Suppressor macrophage treated with lipopolysaccharide for 4 hours (primary cell): ENCODE measurements at regions not wholly inside any gene's neighbourhood (a gene's known extent, or its start where the extent isn't known, plus 50 kb on each side); places are given as distances from the start of the nearest gene placed in this dataset.
"Not testable (repeated sequence)": the region's sequence is repeated elsewhere in the genome, so short reads cannot be mapped to it uniquely, and the experiment has no call there.

Source experiments
- DNase-seq: peaks from one replicate; pipeline ENCODE4 v3.0.0-alpha.2; 2020

DNA sequence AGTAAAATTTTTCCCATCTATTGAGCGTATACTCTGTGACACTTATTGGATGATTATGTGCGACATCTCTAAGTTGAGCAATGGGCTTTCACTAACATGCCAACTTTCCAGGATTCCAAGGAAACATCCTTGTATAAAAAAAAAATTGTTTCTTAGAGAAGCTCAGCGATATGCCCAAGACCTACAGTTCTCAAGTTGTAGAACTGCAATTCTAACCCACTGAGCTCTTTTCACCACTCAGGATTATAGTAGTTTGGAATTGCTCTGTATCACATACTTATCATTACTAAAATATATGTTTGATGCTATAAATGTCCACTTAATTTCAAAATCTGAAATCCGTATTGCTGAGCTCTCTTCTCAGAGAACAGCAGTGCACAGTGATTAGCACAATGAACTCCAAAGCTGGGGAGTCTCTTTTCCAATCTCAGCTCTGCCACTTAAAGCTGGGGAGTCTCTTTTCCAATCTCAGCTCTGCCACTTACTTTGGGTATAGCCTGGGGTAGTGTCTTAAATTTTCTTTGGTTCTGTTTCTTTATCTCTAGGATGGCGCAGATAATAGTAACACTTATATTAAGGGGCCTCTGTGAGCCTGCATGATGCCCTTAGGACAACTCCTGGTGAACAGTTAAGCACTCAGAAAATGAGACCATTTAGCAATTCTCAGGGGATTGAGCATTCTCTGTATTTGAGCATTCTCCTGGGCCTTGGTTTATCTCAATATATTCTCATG is 1722.2 kb upstream of the AGA start:
- DNase-seq: no peak

DNA sequence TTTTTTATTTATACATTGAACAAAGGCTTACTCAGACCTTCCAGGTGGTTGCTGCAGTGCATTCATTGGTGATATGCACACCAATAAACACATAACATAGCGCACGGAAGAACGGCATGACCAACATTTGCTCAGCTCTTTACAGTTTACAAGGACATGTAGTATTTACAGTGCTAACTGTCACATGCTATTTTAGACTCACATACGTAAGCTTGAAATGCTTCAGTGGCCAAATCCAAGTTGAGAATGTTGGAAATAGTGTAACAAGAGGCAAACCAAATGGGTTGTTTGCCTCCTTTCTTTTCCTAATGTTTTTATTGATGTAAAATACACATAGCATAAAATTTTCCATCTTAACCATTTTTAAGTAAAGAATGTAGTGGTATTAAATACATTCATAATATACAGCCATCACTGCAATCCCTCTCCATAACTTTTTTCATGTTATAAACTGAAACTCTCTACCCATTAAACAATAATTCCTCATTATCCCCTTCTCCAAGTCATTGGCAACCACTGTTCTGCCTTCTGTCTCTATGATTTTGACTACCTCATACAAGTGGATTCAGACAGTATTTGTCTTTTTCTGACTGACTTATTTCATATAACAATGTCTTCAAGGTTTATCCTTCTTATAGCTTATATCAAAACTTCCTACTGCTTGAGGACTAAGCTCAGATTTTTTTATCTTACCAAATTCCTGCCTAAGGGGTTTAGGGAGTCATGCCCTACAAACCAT is 1722.9 kb upstream of the AGA start:
- DNase-seq: no peak

DNA sequence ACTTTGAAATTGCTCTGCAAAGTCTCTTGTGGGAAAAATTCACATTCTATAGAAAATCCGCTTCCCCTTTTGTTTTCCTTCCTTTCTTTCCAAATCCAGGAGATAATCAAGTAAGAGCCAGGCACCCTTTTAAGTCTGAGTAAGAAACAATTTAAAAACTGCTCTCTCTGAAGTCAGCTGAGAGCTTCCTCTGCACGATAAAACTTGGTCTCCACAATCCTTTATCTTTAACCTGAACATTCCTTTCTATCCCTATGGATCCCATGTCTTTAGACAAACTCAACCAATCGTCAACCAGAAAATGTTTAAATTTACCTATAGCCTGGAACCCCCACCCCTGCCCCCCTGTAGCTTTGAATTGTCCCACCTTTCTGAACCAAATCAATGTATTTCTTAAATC is 1723.6 kb upstream of the AGA start:
- DNase-seq: no peak

DNA sequence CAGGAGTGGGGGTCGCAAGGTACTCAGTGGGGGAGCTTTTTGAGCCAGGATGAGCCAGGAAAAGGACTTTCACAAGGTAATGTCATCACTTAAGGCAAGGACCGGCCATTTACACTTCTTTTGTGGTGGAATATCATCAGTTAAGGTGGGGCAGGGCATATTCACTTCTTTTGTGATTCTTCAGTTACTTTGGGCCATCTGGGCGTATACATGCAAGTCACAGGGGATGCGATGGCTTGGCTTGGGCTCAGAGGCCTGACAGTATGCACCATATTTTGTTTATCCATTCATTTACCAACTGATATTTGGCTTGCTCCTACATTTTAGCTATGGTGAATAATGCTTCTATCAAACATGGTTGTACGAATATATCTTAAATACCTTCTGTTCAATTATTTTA is 1728.1 kb upstream of the AGA start:
- DNase-seq: not testable (repeated sequence)

DNA sequence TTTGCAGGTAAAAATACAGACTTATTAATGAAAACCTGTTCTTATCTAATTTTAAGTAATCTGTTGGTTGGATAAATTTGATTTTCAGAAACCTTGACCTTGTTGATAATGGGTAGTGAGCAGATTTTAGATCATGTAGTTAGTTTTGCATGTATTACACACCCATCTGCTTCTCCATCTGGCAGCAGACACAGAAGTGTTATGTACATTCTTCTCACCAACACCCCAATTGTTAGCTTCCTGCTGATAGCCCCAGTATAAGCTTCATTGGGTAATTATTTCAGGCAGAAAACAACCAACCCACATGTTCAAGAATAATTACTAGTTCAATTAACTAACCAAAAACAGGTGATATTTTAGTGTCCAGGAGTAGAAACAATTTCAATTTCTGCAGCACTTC is 1740.5 kb upstream of the AGA start:
- DNase-seq: no peak

DNA sequence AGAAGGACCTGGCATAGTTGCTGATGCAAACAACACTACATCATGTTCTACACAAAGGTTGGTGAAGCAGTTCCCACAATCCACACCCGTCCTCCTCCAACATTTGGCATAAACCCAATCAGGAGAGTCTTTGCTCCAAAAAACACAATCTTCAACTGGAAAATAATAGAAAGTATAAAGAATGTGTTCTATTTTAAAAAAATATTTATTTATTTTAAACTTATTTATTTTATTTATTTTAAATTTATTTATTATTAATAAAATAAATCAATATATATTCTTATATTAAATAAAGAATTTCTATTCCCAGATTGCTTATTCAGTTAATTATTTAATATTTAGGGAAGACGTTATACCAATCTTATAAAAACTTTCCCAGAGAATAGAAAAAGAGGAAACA is 1753.7 kb upstream of the AGA start:
- DNase-seq: no peak

DNA sequence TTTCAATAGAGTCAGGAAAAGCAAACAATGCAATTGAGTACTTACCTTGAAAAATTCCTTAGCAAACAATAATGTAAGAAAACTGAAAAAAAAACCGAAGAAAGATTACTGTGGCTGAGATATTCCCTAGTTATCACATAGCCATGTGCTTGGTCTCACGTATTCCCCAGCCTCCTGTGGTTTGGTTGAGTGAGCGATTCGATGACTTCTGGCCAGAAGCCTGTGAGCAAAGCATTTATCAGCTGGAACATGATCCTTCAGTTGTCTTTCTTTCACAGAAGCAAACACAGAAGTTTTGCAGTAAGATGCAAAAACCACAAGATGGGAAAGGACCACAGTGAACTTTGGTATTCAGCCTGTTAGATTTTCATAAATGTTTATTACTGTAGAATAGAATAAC is 1754.3 kb upstream of the AGA start:
- no peak for DNase-seq

DNA sequence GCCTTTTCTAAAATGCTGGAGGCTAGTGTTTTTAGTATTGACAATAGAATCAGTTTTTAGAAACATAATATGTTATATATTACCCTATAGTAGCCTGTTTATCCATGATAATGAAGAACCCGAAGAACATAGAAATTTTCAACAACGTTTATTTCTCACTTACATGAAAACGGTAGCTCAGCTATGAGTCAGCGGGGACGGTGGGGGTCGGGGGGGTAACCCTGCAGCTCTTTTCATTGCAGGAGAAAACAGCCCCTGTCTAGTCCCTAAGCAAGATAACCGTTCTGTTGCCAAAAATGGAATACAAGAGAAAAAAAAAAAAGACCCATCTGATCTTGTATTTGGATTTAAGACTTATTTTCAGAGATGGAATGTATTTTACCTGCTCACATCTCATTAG is 1758.4 kb upstream of the AGA start:
- no peak for DNase-seq

DNA sequence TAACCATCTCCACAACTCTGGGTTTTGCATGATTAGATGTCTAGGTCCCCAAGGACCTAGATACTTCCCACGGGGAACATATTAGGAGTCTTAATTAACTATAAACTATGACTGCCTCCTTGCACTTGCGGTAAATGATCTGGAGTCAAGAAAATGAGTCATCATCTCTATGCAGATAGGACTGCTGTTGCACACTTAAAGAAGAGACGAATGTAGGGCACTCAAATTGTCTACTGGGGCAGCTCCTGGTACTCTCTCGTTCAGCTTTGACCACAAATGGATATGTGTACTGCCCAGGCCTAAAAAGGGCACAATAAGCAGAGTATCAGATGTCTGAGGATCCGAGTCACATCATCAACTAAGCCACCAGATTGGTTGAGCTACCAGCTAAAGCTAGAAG is 1783.4 kb upstream of the AGA start:
- no peak for DNase-seq

DNA sequence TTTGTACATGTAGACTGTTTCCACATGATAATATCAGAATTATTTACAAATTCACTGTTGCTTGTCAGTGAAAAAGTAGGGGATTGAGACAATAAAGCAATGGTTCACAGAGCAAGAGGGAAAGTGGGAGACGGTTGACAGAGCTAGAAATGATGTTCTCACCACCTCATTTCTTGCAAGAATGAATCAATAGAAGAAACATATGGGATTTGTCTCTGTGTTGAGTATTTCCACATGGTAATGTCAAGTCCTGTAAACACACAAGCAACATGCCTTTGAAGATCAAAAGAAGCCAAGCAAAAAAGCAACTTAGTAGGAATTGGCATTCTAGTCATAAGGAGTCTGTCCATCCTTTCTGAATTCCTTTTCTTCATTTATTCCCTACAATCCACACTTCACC is 1806.6 kb upstream of the AGA start:
- DNase-seq: no peak

DNA sequence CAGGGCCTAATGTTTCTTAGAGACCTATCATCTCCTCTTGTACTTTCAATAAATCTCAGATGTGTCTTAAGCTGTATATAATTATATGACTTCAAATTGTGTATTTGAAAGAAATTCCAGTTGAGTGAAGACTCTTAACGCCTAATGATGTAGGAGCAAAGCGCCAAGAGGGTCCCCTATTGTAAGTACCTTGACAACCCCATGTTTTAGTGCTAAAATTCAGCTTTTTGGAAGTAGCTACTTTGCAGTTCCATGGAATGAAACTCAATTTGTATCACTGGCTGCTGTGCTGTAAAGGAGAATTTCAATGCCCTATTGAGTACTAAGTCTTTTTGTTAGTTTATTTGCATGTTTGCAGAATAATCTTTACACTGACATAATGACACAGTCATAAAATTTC is 1826.6 kb upstream of the AGA start:
- no peak for DNase-seq

DNA sequence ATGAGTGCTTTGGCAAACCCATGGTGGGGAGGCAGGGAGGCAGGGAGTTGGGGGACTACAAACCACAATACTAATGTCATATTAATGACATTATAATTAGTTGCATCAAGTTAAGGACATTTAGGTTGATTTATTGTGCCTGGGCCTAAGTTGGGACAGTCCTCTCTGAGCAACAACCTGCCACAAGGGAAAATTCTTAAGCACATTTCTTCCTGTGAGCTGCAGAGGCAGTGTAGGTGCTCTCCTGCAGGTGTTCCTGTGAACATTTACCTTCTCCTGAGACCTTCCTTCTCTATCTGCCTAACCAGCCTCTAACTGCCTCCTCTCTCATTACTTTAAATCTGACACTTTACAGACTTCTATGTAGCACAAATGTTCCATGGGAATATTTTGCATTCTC is 1830.0 kb upstream of the AGA start:
- no peak for DNase-seq

DNA sequence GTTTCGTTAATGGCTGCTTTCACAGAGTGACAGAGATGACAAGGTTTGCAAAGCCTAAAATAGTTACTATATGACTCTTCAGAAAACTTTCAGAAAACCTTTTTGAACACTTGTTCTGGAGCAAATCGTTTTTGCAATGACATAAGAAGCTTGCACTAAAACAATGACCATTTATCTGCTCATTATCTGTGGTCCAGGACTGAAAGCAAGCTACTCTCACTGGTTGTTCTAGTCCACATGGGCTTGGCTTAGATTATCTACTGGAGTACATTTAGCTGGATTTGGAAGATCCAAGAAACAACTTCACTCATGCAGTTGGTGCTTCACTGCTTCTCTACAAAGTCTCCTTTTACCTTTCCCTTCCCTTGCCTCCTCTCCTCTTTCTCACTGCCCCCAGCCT is 1836.4 kb upstream of the AGA start:
- DNase-seq: no peak

DNA sequence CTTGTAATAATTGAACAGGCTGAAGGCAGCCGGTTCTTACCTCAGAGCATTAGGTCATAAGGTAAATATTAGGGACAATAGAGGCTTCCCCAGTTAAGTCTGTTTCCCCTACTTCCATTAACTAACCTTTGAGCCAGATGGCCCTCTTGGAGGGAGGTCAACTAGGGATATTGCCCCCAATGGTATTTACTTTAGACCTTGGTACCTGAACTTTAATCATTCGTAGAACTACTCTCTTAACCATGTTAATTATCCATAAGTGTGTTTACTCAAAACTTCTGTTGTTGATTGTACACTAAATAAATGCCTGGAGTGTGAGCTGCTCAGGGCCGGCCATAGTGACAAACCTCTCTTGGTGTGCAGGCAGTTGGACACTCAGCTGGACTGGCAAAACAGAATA is 1843.5 kb upstream of the AGA start:
- no peak for DNase-seq

DNA sequence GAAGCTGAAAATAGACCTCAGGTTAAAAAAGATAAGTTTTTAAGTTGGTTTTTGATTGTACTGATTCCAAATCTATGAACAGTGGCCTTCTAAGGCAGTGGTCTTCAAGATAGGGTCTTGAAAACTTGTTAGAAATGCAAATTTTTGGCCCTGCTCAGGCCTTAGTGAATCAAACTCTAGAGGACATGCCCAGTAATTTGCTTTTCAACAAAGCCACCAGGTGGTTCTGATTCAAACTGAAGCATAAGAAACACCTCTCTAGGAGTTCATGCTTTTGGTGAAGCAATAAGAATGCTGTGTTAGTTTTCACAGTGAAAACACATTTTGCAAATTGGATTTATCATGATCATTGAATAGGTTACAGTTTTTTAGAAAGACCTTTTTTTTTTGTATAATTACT is 1849.4 kb upstream of the AGA start:
- no peak for DNase-seq

DNA sequence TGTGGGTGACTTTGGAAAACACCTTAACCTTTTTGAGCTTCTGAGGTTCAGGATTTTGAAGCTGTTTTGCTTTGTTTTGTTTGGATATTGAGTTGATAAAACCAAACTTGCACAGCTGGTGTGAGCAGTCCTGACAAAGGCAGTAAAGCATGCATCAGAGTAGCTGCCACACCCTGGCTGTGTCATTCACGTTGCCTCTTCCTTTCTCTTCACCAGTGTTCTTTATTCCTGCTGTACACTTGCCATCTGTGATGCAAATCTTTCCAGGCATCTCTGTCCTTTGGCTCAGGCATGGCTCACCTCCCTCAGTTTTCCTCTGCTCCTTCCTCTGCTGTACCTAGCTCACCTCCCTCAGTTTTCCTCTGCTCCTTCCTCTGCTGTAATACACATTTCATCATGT is 1850.2 kb upstream of the AGA start:
- no peak for DNase-seq

DNA sequence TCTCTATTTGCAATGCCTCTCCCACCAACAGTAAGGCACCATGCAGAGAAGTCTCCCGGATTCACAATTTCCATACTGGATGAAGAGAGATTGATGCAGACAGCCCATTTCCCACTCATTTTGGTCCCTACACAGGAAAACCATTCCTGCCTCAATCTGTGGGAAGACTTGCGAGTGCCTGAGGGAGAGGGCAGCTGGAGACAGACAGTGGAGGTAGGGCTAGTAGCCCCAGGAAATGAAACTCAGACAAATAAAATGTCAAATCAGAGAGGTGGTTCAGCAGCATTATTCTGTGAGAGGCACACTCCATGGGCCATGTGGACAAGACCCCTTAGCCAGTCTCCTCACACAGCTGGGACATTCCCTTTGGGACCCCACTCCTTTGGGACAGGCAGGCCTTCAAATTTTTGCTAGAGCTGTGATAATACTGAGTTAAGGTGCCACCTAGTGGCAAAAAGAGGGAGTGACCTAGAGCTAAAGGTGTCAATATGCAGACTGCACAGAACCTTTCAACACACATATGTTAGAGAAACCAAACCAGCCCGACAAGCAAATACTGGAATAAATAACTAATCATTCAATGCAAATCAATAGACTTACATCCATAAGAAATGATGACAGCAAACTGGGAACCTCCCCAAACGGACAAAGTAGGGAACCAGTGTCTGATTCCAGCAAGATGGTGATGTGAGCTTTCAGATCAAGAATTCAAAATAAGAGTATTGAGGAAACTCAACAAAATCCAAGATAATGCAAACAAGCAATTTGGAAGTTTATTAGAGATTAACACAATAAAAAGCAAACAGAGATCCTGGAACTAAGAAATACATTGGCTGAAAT is 1865.3 kb upstream of the AGA start:
- DNase-seq: peak; percentile 47

DNA sequence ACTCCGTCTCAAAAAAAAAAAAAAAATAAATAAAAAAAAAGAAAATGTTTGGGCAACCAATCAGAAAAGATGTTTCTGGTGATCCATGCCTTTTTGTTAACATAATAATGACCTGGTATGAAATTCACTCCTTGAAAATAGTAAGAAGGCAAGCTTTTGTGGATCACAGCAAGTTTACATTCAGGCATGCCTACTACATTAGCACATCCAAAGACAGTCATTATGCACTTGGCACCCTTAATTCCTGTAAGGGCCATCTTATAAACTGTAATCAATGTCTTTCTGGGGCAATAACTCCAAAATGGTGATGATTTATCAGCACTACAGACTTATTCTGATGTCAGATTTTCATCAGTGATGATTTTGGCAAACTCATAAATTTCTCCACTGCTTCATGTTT is 1871.6 kb upstream of the AGA start:
- DNase-seq: no peak

DNA sequence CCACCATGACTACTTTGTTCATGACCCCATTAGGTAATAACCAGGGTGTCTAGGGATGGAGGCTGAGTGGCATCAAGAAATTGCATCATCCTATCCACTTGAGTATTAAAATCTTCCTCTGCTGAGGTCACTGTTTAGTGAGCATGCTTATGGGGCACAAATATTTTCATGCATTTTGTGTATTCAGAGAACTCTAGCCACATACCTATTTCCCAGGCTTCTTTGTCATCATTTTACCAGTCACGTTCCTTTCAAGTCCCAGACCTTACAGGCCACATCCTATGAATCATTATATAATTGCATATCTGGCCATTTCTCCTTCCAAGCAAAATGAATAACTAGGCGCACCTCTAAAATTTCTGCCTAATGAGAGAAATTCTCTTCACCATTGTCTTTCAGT is 1882.9 kb upstream of the AGA start:
- no peak for DNase-seq

DNA sequence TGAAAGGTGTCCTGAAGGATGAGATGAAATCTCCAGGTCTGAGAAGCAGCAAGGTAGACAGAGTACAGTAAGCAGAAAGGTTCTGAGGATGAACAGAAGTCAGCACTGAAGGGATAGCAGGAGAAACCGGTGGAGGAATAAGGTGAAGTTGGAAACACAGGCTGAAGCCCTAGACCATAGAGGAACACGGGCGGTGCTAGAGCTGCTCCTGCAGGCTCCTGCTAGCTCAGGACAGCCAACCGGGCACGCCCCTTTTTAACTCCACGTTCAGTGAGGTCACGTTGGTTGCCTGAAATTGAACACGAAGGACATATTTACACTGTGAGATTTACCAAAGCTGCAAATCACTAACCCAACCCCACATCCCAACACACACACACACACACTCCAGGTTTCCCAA is 1886.4 kb upstream of the AGA start:
- DNase-seq: no peak

DNA sequence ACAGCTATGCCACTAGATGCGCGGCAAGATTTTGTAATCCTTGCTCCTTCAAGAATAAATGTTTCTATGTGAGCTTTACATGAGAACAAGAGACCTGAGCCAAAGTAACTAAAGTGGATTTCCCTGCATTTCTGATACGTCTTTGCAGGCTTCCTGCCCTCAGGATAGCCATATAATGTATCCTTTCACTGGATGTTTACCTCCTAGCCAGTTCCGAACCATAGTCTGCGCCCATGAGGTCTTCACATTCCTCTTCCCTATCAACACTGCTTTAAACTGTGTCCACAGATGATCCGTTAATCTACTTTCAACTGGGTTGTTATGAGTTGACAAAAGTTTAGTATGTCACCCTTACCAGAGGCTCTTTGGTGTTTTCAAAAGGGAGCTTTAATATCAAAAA is 1889.1 kb upstream of the AGA start:
- DNase-seq: no peak

DNA sequence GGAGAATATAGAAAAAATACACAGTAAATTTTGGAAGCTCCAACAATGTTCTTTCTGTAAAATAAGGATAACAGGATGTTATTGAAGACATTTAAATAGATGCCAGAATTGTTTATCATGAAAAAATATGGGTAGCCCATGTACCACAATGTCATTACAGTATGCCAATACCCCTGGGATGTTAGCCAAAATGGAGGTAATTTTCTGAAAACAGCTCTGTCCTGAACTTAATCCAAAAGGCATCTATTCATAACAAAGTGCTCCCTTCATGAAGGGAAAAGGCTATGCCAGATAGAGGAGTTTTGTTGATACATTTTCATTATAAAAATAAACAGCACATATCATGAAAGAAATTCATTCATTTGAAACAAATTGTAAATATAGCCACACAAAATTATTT is 1902.6 kb upstream of the AGA start:
- DNase-seq: no peak

DNA sequence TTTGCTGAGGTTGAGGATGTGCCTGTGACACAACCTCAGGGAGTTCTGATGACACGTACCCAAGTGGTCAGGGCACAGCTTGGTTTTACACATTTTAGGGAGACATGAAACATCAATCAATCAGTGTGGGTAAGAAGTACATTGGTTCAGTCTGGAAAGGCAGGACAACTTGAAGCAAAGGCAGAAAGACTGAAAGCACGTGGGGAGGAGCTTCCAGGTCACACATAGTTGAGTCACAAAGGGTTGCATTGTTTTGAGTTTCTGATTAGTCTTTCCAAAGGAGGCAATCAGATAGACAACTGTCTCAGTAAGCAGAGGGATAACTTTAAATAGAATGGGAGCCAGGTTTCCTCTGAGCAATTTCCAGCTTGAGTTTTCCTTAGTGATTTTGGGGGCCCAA is 1910.0 kb upstream of the AGA start:
- DNase-seq: no peak

DNA sequence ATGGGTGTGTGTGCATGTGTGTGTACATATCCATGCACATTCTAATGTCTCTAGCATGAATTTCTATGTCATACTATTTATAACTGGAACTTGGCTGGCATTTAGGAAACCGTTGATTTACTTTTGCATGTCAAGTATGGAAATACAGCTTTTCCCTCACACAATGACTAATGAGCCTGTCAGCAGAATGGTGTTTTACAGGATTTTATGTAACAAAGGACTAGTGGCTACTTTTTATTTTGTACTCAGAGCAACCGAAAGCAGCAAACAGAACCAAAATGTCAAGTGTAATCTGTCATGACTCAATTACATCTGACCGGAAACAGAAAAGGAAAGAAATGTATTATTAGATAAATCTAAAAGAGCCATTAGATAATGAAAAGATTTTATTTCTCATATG is 1911.5 kb upstream of the AGA start:
- peak; percentile 1 for DNase-seq
